IMR-90 (cell line): ENCODE measurements at regions not wholly inside any gene's neighbourhood (a gene's known extent, or its start where the extent isn't known, plus 50 kb on each side); places are given as distances from the start of the nearest gene placed in this dataset.

Source experiments
- ATAC-seq: fragments of 200-7000 bp; cut with Tn5 transposase; 2 replicates; pipeline ENCODE4 v1.9.1; 2020; ENCODE audit warnings: low read depth, mild to moderate bottlenecking, moderate library complexity
- BruUV-seq: library from RNA; stranded (reverse); fragments of 400-500 nt; replicated peaks from 2 replicates; lab custom pipeline; 2021; lab: Mats Ljungman, UMichigan
- CTCF ChIA-PET: fragments of 300-600 bp; formaldehyde crosslinking; extraction: SDS; loops from one replicate; lab custom pipeline; 2021; ENCODE audit warnings: antibody characterized with exemption; lab: Yijun Ruan, JAX
- POLR2A ChIA-PET: fragments of 300-600 bp; sonication (Branson Sonifier 250); formaldehyde crosslinking; loops from one replicate; lab custom pipeline; 2022; ENCODE audit warnings: antibody characterized with exemption; ENCODE audit not compliant: unreplicated experiment; lab: Charles Lee
- DNase-seq: peaks from one replicate; pipeline ENCODE4 v3.0.0; 2013
- H2AFZ ChIP-seq: replicated peaks from 2 replicates; pipeline ENCODE3; 2013; ENCODE audit warnings: low read length, mild to moderate bottlenecking; ENCODE audit not compliant: poor library complexity
- H2AK5ac ChIP-seq: 2 replicates; pipeline ENCODE4 v1.6.1; 2013; ENCODE audit warnings: low read depth, low read length, inconsistent platforms
- H2AK9ac ChIP-seq: replicated peaks from 2 replicates; pipeline ENCODE3; 2013; ENCODE audit warnings: mild to moderate bottlenecking, low read depth, low read length, moderate library complexity; ENCODE audit not compliant: poor library complexity
- H2BK120ac ChIP-seq: 2 replicates; pipeline ENCODE4 v1.6.1; 2013; ENCODE audit warnings: low read depth, low read length, inconsistent platforms
- H2BK15ac ChIP-seq: 3 replicates; pipeline ENCODE4 v1.6.1; 2013; ENCODE audit warnings: low read depth, low read length, inconsistent platforms
- H2BK20ac ChIP-seq: 2 replicates; pipeline ENCODE4 v1.6.1; 2013; ENCODE audit warnings: low read depth, mild to moderate bottlenecking, inconsistent platforms, low read length, moderate library complexity
- H2BK5ac ChIP-seq: 2 replicates; pipeline ENCODE4 v1.6.1; 2013; ENCODE audit warnings: mild to moderate bottlenecking, low read depth, low read length, inconsistent platforms; ENCODE audit not compliant: poor library complexity, severe bottlenecking
- H3K14ac ChIP-seq: replicated peaks from 2 replicates; pipeline ENCODE4 v1.6.1; 2013; ENCODE audit warnings: low read depth, low read length, inconsistent platforms
- H3K18ac ChIP-seq: 2 replicates; pipeline ENCODE4 v1.6.1; 2013; ENCODE audit warnings: low read depth, low read length, control low read depth
- H3K23ac ChIP-seq: 2 replicates; pipeline ENCODE4 v1.6.1; 2013; ENCODE audit warnings: low read depth, low read length, inconsistent platforms
- H3K27ac ChIP-seq: 2 replicates; pipeline ENCODE4 v1.5.1; 2013; ENCODE audit warnings: mild to moderate bottlenecking, control low read depth, low read length; ENCODE audit not compliant: insufficient read depth
- H3K27me3 ChIP-seq: 2 replicates; pipeline ENCODE4 v1.6.1; 2013; ENCODE audit warnings: low read length; ENCODE audit not compliant: control insufficient read depth, insufficient read depth
- H3K36me3 ChIP-seq: 2 replicates; pipeline ENCODE4 v1.6.1; 2013; ENCODE audit warnings: low read length, mixed read lengths; ENCODE audit not compliant: control insufficient read depth, insufficient read depth
- H3K4ac ChIP-seq: 2 replicates; pipeline ENCODE4 v1.6.1; 2013; ENCODE audit warnings: low read depth, low read length, inconsistent platforms
- H3K4me1 ChIP-seq: 2 replicates; pipeline ENCODE4 v1.6.1; 2013; ENCODE audit warnings: low read length, mixed read lengths; ENCODE audit not compliant: control insufficient read depth, insufficient read depth
- H3K4me2 ChIP-seq: 2 replicates; pipeline ENCODE4 v1.6.1; 2013; ENCODE audit warnings: low read depth, mild to moderate bottlenecking, control low read depth, low read length, moderate library complexity
- H3K4me3 ChIP-seq: 2 replicates; pipeline ENCODE4 v1.5.1; 2013; ENCODE audit warnings: low read depth, mild to moderate bottlenecking, control low read depth, low read length, moderate library complexity; ENCODE audit not compliant: insufficient read depth
- H3K56ac ChIP-seq: 2 replicates; pipeline ENCODE4 v1.6.1; 2013; ENCODE audit warnings: low read length, inconsistent platforms; ENCODE audit not compliant: insufficient read depth; ENCODE audit errors: extremely low read depth
- H3K79me1 ChIP-seq, 2 experiments: 2 replicates each; pipeline ENCODE4 v1.6.1; 2013; ENCODE audit warnings: low read length in 2 of 2, inconsistent platforms in 1 of 2, low read depth in 1 of 2
- H3K9ac ChIP-seq: 2 replicates; pipeline ENCODE4 v1.6.1; 2013; ENCODE audit warnings: low read depth, low read length, control low read depth
- H3K9me1 ChIP-seq: 2 replicates; pipeline ENCODE4 v1.6.1; 2013; ENCODE audit warnings: low read length, inconsistent platforms; ENCODE audit not compliant: insufficient read depth
- H3K9me3 ChIP-seq: 2 replicates; pipeline ENCODE4 v1.6.1; 2013; ENCODE audit warnings: low read length; ENCODE audit not compliant: control insufficient read depth, insufficient read depth
- H4K20me1 ChIP-seq: 2 replicates; pipeline ENCODE4 v1.6.1; 2013; ENCODE audit warnings: low read length, inconsistent platforms; ENCODE audit not compliant: insufficient read depth
- H4K5ac ChIP-seq: 2 replicates; pipeline ENCODE4 v1.6.1; 2013; ENCODE audit warnings: mild to moderate bottlenecking, low read depth, low read length, control low read depth
- H4K8ac ChIP-seq, 2 experiments: 2 replicates each; pipeline ENCODE4 v1.6.1; 2013; ENCODE audit warnings: low read depth in 2 of 2, low read length in 2 of 2, control low read depth in 1 of 2, inconsistent platforms in 1 of 2
- H4K91ac ChIP-seq: 2 replicates; pipeline ENCODE4 v1.6.1; 2013; ENCODE audit warnings: low read depth, low read length, inconsistent platforms; ENCODE audit not compliant: insufficient read depth
- BHLHE40 ChIP-seq: fragments of 150-350 bp; IDR thresholded peaks from 2 replicates; pipeline ENCODE4 v1.6.1; 2016; ENCODE audit warnings: mild to moderate bottlenecking, low read depth, low read length
- CEBPB ChIP-seq: IDR thresholded peaks from 2 replicates; pipeline ENCODE4 v1.6.1; 2012; ENCODE audit warnings: low read depth, low read length, improper control_type of control experiment
- CHD1 ChIP-seq: IDR thresholded peaks from 2 replicates; pipeline ENCODE4 v1.6.1; 2012; ENCODE audit warnings: low read depth, low read length, improper control_type of control experiment
- ELK1 ChIP-seq: fragments of 150-350 bp; IDR thresholded peaks from 2 replicates; pipeline ENCODE4 v1.6.1; 2016; ENCODE audit warnings: low read depth, mild to moderate bottlenecking, low read length, moderate library complexity, borderline replicate concordance
- FOS ChIP-seq: fragments of 150-350 bp; IDR thresholded peaks from 2 replicates; pipeline ENCODE4 v1.6.1; 2016; ENCODE audit warnings: low read depth, low read length
- MAFK ChIP-seq: IDR thresholded peaks from 2 replicates; pipeline ENCODE4 v1.6.1; 2012; ENCODE audit warnings: low read depth, low read length, improper control_type of control experiment
- MAZ ChIP-seq: IDR thresholded peaks from 2 replicates; pipeline ENCODE4 v1.6.1; 2012; ENCODE audit warnings: low read depth, mild to moderate bottlenecking, low read length, improper control_type of control experiment, moderate library complexity, borderline replicate concordance
- MXI1 ChIP-seq: IDR thresholded peaks from 2 replicates; pipeline ENCODE4 v1.6.1; 2012; ENCODE audit warnings: low read depth, mild to moderate bottlenecking, low read length, moderate library complexity, borderline replicate concordance
- NFE2L2 ChIP-seq: fragments of 150-350 bp; IDR thresholded peaks from 2 replicates; pipeline ENCODE4 v1.6.1; 2016; ENCODE audit warnings: low read depth, mild to moderate bottlenecking, low read length
- RAD21 ChIP-seq: IDR thresholded peaks from 2 replicates; pipeline ENCODE4 v1.6.1; 2012; ENCODE audit warnings: low read length, improper control_type of control experiment
- RCOR1 ChIP-seq: IDR thresholded peaks from 2 replicates; pipeline ENCODE4 v1.6.1; 2012; ENCODE audit warnings: mild to moderate bottlenecking, low read length, improper control_type of control experiment; ENCODE audit not compliant: insufficient replicate concordance
- RFX5 ChIP-seq: IDR thresholded peaks from 2 replicates; pipeline ENCODE4 v1.8.0; 2012; ENCODE audit warnings: low read depth, mild to moderate bottlenecking, low read length, moderate library complexity
- SMC3 ChIP-seq: fragments of 150-350 bp; IDR thresholded peaks from 2 replicates; pipeline ENCODE4 v1.6.1; 2016; ENCODE audit warnings: low read depth, mild to moderate bottlenecking, antibody characterized with exemption, low read length, moderate library complexity
- WGBS, 2 experiments: methylation state at CpG; one replicate each; pipeline versions ENCODE4 v1.1.5 to v1.1.7; 2013; ENCODE audit warnings: missing lambda C conversion rate in 2 of 2; ENCODE audit not compliant: insufficient read length in 1 of 2; ENCODE audit errors: extremely low coverage in 2 of 2; 5-methylcytosine and 5-hydroxymethylcytosine counted together
- dilution Hi-C: fragments of 300-500 bp; cut with HindIII; formaldehyde crosslinking; loops from one replicate; pipeline ENCODE4 v1.14.3; 2018; ENCODE audit warnings: low sequenced_read_pairs; ENCODE audit not compliant: unreplicated experiment
- in situ Hi-C: fragments of 300-500 bp; cut with MboI; formaldehyde crosslinking; loops from 3 replicates; pipeline ENCODE4 v1.14.3; 2019; ENCODE audit warnings: low sequenced_read_pairs, inconsistent platforms, mixed read lengths
- intact Hi-C: fragments of 100-400 bp; cut with micrococcal nuclease; formaldehyde crosslinking; loops from 2 replicates; pipeline ENCODE4 v1.10.0; 2022
- TF ChIP-seq, protein P1 (sequence below): fragments of 150-350 bp; IDR thresholded peaks from 2 replicates; pipeline ENCODE4 v1.6.1; 2017; ENCODE audit warnings: mild to moderate bottlenecking, antibody characterized with exemption, low read length, low read depth

DNA sequence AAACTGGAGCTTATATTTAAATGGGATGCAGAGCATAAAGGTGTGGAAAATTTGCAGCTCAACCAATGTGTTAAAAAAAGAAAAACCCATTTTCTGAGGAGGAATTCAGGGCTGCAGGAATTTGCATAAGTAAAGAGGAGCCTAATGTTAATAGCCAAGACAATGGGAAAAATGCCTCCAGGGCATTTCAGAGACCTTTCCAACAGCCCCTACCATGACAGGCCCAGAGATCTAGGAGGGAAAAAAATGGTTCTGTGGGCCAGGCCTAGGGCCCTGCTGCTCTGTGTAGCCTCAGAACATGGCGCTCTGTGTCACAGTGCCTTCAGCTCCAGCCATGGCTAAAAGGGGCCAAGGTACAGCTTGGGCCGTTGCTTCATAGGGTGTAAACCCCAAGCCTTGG lies 719.7 kb upstream of the ACVR2A start:
- Histone ChIP-seq H4K5ac (no peak overlapping the region), H2AK9ac (no peak overlapping the region), H3K23ac (no peak overlapping the region), H3K9me3 (peaks cover 3% of the 10 kb centered on the region; the same call in 1 of the 2 replicates), H3K4me3 (no peak overlapping the region), H2AFZ (no peak overlapping the region), H3K27ac (no peak overlapping the region), H3K14ac (no peak overlapping the region), H2BK20ac (no peak overlapping the region), H4K20me1 (no peaks in the 10 kb centered on the region), H2BK15ac (no peak overlapping the region), H3K4me1 (no peaks in the 10 kb centered on the region), H3K4me2 (no peak overlapping the region), H3K9ac (no peak overlapping the region), H2BK5ac (no peak overlapping the region), H2BK120ac (no peak overlapping the region), H3K18ac (no peak overlapping the region), H3K56ac (no peak overlapping the region), H3K79me1 (no peaks in the 10 kb centered on the region), H4K8ac (no peak overlapping the region), H3K4ac (no peak overlapping the region), H4K91ac (no peak overlapping the region), H3K27me3 (no peaks in the 10 kb centered on the region; the same call in 1 of the 2 replicates), H3K9me1 (no peaks in the 10 kb centered on the region), H3K36me3 (no peaks in the 10 kb centered on the region), H2AK5ac (no peak overlapping the region)
- POLR2A ChIA-PET: no interaction called here
- intact Hi-C loops (no loop called here), dilution Hi-C loops (no loop called here), in situ Hi-C loops (no loop called here)
- ATAC-seq (no peak), DNase-seq (no peak)
- TF ChIP-seq RCOR1 (no peak), CHD1 (no peak), FOS (no peak), RAD21 (no peak), MXI1 (no peak), ELK1 (no peak), MAFK (no peak), SMC3 (no peak), MAZ (no peak), RFX5 (no peak), NFE2L2 (no peak), CEBPB (no peak), BHLHE40 (no peak)
- TF ChIP-seq, protein P1, sequence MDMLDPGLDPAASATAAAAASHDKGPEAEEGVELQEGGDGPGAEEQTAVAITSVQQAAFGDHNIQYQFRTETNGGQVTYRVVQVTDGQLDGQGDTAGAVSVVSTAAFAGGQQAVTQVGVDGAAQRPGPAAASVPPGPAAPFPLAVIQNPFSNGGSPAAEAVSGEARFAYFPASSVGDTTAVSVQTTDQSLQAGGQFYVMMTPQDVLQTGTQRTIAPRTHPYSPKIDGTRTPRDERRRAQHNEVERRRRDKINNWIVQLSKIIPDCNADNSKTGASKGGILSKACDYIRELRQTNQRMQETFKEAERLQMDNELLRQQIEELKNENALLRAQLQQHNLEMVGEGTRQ: no peak
- CTCF ChIA-PET: no interaction called here
- 100% methylated on average over 1 of the region's 2 CpGs; no CpG with 5 or more reads in 1 of the 2 experiments for WGBS, 2 experiments
- BruUV-seq: no TSS peak
